HL-60 (cell line): ENCODE measurements at regions not wholly inside any gene's neighbourhood (a gene's known extent, or its start where the extent isn't known, plus 50 kb on each side); places are given as distances from the start of the nearest gene placed in this dataset.

Source experiments
- DNase-seq, 2 experiments: peaks; one replicate each; pipeline ENCODE4 v3.0.0-alpha.2; 2010 to 2020; ENCODE audit warnings: low read depth in 1 of 2, low spot score in 1 of 2
- H3K27ac ChIP-seq: fragments of 250-450 bp; sonication (Bioruptor Pico); replicated peaks from 2 replicates; pipeline ENCODE4 v1.5.1; 2020; ENCODE audit warnings: mild to moderate bottlenecking, moderate library complexity
- H3K27me3 ChIP-seq: fragments of 250-450 bp; sonication (Bioruptor Pico); 2 replicates; pipeline ENCODE4 v1.5.1; 2021; ENCODE audit warnings: mild to moderate bottlenecking, moderate library complexity; ENCODE audit not compliant: insufficient read depth, poor library complexity, severe bottlenecking
- H3K4me3 ChIP-seq: replicated peaks from 2 replicates; pipeline ENCODE4 v1.5.1; 2011; ENCODE audit warnings: mild to moderate bottlenecking, control low read depth, low read length; ENCODE audit not compliant: insufficient read depth
- CTCF ChIP-seq: IDR thresholded peaks from one replicate; pipeline ENCODE4 v1.5.1; 2011; ENCODE audit warnings: low read length, control low read depth, inconsistent platforms; ENCODE audit not compliant: insufficient read depth
- GABPA ChIP-seq: IDR thresholded peaks from 2 replicates; pipeline ENCODE4 v1.6.1; 2012; ENCODE audit warnings: low read depth
- POLR2AphosphoS5 ChIP-seq: IDR thresholded peaks from 2 replicates; pipeline ENCODE4 v1.6.1; 2012; ENCODE audit warnings: low read depth
- REST ChIP-seq: IDR thresholded peaks from 2 replicates; pipeline ENCODE4 v1.6.1; 2012; ENCODE audit warnings: low read depth; ENCODE audit not compliant: insufficient replicate concordance
- SPI1 ChIP-seq: IDR thresholded peaks from 2 replicates; pipeline ENCODE4 v1.6.1; 2012; ENCODE audit warnings: low read depth, mild to moderate bottlenecking, borderline replicate concordance

- Histone ChIP-seq H3K27ac (no peak overlapping the region), H3K27me3 (peaks cover 78% of the 10 kb centered on the region), H3K4me3 (no peak overlapping the region)
- no peak for DNase-seq
- TF ChIP-seq CTCF (no peak), POLR2AphosphoS5 (no peak), REST (no peak), GABPA (no peak), SPI1 (no peak)
Measured at GRCh38 chr13:99085139-99085807, 107.4 kb upstream of the DOCK9 start.

- TF ChIP-seq SPI1 (no peak), CTCF (no peak), REST (no peak), POLR2AphosphoS5 (no peak), GABPA (no peak)
- DNase-seq: no peak
- Histone ChIP-seq H3K27ac (no peak overlapping the region), H3K27me3 (peaks cover 74% of the 10 kb centered on the region), H3K4me3 (peak overlapping the region; percentile 21)
Measured at GRCh38 chr13:99085808-99086266, 108.0 kb upstream of the DOCK9 start.

GRCh38 chr13:99086267-99087097 is 108.6 kb upstream of the DOCK9 start:
- TF ChIP-seq GABPA (peak; percentile 51; the same call in 1 of the 2 replicates), REST (no peak)
- Histone ChIP-seq H3K27me3 (peaks cover 73% of the 10 kb centered on the region), H3K4me3 (peak overlapping the region; percentile 21), H3K27ac (no peak overlapping the region)
- peak in 1 of 2 experiments; percentile 43 for DNase-seq
